ENCODE measurements at regions not wholly inside any gene's neighbourhood (a gene's known extent, or its start where the extent isn't known, plus 50 kb on each side); places are given as distances from the start of the nearest gene placed in this dataset.

GRCh38 chr5:171619744-171620143 is 165.9 kb upstream of the SMIM23 start:
- Histone ChIP-seq H3K9me3 (ENCODE audit: control insufficient read depth, low read length) (no peaks in the 10 kb centered on the region), H3K4me1 (ENCODE audit: control insufficient read depth in 1 of 2, insufficient read depth in 2 of 2, low read length in 2 of 2) (no peaks in the 10 kb centered on the region), H3K36me3 (ENCODE audit: control insufficient read depth in 1 of 2, insufficient read depth in 2 of 2, low read length in 1 of 2) (no peaks in the 10 kb centered on the region), H3K27me3 (ENCODE audit: control insufficient read depth in 1 of 2, insufficient read depth in 2 of 2, low read length in 1 of 2) (no peaks in the 10 kb centered on the region), H3K4me3 (ENCODE audit: low read length in 2 of 2) (no peak overlapping the region), H3K27ac (ENCODE audit: low read depth in 1 of 2, low read length in 2 of 2) (no peak overlapping the region)
- intact Hi-C loops (cut with DNase I): loop anchor here in 1 of 2 donors (10.0 kb wide), 1 partner anchor 225 kb away; no protein-coding TSS in a partner anchor
- DNase-seq (no peak), ATAC-seq (ENCODE audit: low FRiP score) (no peak)
- WGBS, 2 donors: 92 to 94% methylated on average over 3 of the region's 3 CpGs

GRCh38 chr5:171622010-171622409 is 163.6 kb upstream of the SMIM23 start:
- intact Hi-C loops (cut with DNase I): loop anchor here in 1 of 2 donors (10.0 kb wide), 1 partner anchor 223 kb away; no protein-coding TSS in a partner anchor

GRCh38 chr5:171623107-171623506 is 162.5 kb upstream of the SMIM23 start:
- WGBS, 2 donors: 92 to 97% methylated on average over 2 of the region's 2 CpGs
- H3K27ac ChIP-seq (ENCODE audit: low read depth in 1 of 2, low read length in 2 of 2): no peak overlapping the region
- intact Hi-C loops (cut with DNase I): loop anchor here in 1 of 2 donors (10.0 kb wide), 1 partner anchor 222 kb away; no protein-coding TSS in a partner anchor
- DNase-seq (no peak), ATAC-seq (ENCODE audit: low FRiP score) (no peak)
- no peaks in the 10 kb centered on the region for H3K4me1 ChIP-seq (ENCODE audit: control insufficient read depth in 1 of 2, insufficient read depth in 2 of 2, low read length in 2 of 2)
- H3K9me3 ChIP-seq (ENCODE audit: control insufficient read depth, low read length): no peaks in the 10 kb centered on the region
- H3K36me3 ChIP-seq (ENCODE audit: control insufficient read depth in 1 of 2, insufficient read depth in 2 of 2, low read length in 1 of 2): no peaks in the 10 kb centered on the region
- H3K4me3 ChIP-seq (ENCODE audit: low read length in 2 of 2): no peak overlapping the region
- H3K27me3 ChIP-seq (ENCODE audit: control insufficient read depth in 1 of 2, insufficient read depth in 2 of 2, low read length in 1 of 2): no peaks in the 10 kb centered on the region

More at GRCh38 chr5:171622010-171622409, 163.6 kb upstream of the SMIM23 start:
- H3K36me3 ChIP-seq (ENCODE audit: control insufficient read depth in 1 of 2, insufficient read depth in 2 of 2, low read length in 1 of 2): no peaks in the 10 kb centered on the region
- ATAC-seq (ENCODE audit: low FRiP score) (no peak), DNase-seq (no peak)
- no peak overlapping the region for H3K27ac ChIP-seq (ENCODE audit: low read depth in 1 of 2, low read length in 2 of 2)
- no peaks in the 10 kb centered on the region for H3K4me1 ChIP-seq (ENCODE audit: control insufficient read depth in 1 of 2, insufficient read depth in 2 of 2, low read length in 2 of 2)
- WGBS, 2 donors: 7 to 32% methylated on average over 2 of the region's 2 CpGs
- no peak overlapping the region for H3K4me3 ChIP-seq (ENCODE audit: low read length in 2 of 2)
- H3K27me3 ChIP-seq (ENCODE audit: control insufficient read depth in 1 of 2, insufficient read depth in 2 of 2, low read length in 1 of 2): no peaks in the 10 kb centered on the region
- H3K9me3 ChIP-seq (ENCODE audit: control insufficient read depth, low read length): no peaks in the 10 kb centered on the region

GRCh38 chr5:171623551-171624097 is 162.0 kb upstream of the SMIM23 start:
- intact Hi-C loops (cut with DNase I): loop anchor here in 1 of 2 donors (10.0 kb wide), 1 partner anchor 221 kb away; no protein-coding TSS in a partner anchor

GRCh38 chr5:171624396-171624795 is 161.2 kb upstream of the SMIM23 start:
- Histone ChIP-seq H3K4me1 (ENCODE audit: control insufficient read depth in 1 of 2, insufficient read depth in 2 of 2, low read length in 2 of 2) (no peaks in the 10 kb centered on the region), H3K36me3 (ENCODE audit: control insufficient read depth in 1 of 2, insufficient read depth in 2 of 2, low read length in 1 of 2) (no peaks in the 10 kb centered on the region), H3K27ac (ENCODE audit: low read depth in 1 of 2, low read length in 2 of 2) (no peak overlapping the region), H3K9me3 (ENCODE audit: control insufficient read depth, low read length) (no peaks in the 10 kb centered on the region), H3K27me3 (ENCODE audit: control insufficient read depth in 1 of 2, insufficient read depth in 2 of 2, low read length in 1 of 2) (no peaks in the 10 kb centered on the region), H3K4me3 (ENCODE audit: low read length in 2 of 2) (no peak overlapping the region)
- no peak for DNase-seq
- no peak for ATAC-seq (ENCODE audit: low FRiP score)
- intact Hi-C loops (cut with DNase I): loop anchor here in 1 of 2 donors (10.0 kb wide), 1 partner anchor 220 kb away; no protein-coding TSS in a partner anchor
- 73 to 81% methylated on average over 5 of the region's 5 CpGs for WGBS, 2 donors

More at GRCh38 chr5:171623551-171624097, 162.0 kb upstream of the SMIM23 start:
- DNase-seq (no peak), ATAC-seq (ENCODE audit: low FRiP score) (no peak)
- no peaks in the 10 kb centered on the region for H3K9me3 ChIP-seq (ENCODE audit: control insufficient read depth, low read length)
- no peaks in the 10 kb centered on the region for H3K36me3 ChIP-seq (ENCODE audit: control insufficient read depth in 1 of 2, insufficient read depth in 2 of 2, low read length in 1 of 2)
- H3K27ac ChIP-seq (ENCODE audit: low read depth in 1 of 2, low read length in 2 of 2): no peak overlapping the region
- no peak overlapping the region for H3K4me3 ChIP-seq (ENCODE audit: low read length in 2 of 2)
- WGBS, 2 donors: 83 to 84% methylated on average over 11 of the region's 11 CpGs
- no peaks in the 10 kb centered on the region for H3K27me3 ChIP-seq (ENCODE audit: control insufficient read depth in 1 of 2, insufficient read depth in 2 of 2, low read length in 1 of 2)
- no peaks in the 10 kb centered on the region for H3K4me1 ChIP-seq (ENCODE audit: control insufficient read depth in 1 of 2, insufficient read depth in 2 of 2, low read length in 2 of 2)

GRCh38 chr5:171625646-171626045 is 160.0 kb upstream of the SMIM23 start:
- Histone ChIP-seq H3K27ac (ENCODE audit: low read depth in 1 of 2, low read length in 2 of 2) (no peak overlapping the region), H3K36me3 (ENCODE audit: control insufficient read depth in 1 of 2, insufficient read depth in 2 of 2, low read length in 1 of 2) (no peaks in the 10 kb centered on the region), H3K4me1 (ENCODE audit: control insufficient read depth in 1 of 2, insufficient read depth in 2 of 2, low read length in 2 of 2) (no peaks in the 10 kb centered on the region), H3K4me3 (ENCODE audit: low read length in 2 of 2) (no peak overlapping the region), H3K27me3 (ENCODE audit: control insufficient read depth in 1 of 2, insufficient read depth in 2 of 2, low read length in 1 of 2) (no peaks in the 10 kb centered on the region), H3K9me3 (ENCODE audit: control insufficient read depth, low read length) (no peaks in the 10 kb centered on the region)
- ATAC-seq (ENCODE audit: low FRiP score) (no peak), DNase-seq (no peak)
- intact Hi-C loops (cut with DNase I): loop anchor here in 1 of 2 donors (10.0 kb wide), 1 partner anchor 219 kb away; no protein-coding TSS in a partner anchor
- WGBS, 2 donors: 67 to 77% methylated on average over 10 of the region's 10 CpGs

- Histone ChIP-seq H3K27ac (ENCODE audit: low read depth in 1 of 2, low read length in 2 of 2) (no peak overlapping the region), H3K9me3 (ENCODE audit: control insufficient read depth, low read length) (no peaks in the 10 kb centered on the region), H3K4me1 (ENCODE audit: control insufficient read depth in 1 of 2, insufficient read depth in 2 of 2, low read length in 2 of 2) (no peaks in the 10 kb centered on the region), H3K27me3 (ENCODE audit: control insufficient read depth in 1 of 2, insufficient read depth in 2 of 2, low read length in 1 of 2) (no peaks in the 10 kb centered on the region), H3K4me3 (ENCODE audit: low read length in 2 of 2) (no peak overlapping the region), H3K36me3 (ENCODE audit: control insufficient read depth in 1 of 2, insufficient read depth in 2 of 2, low read length in 1 of 2) (no peaks in the 10 kb centered on the region)
- DNase-seq (no peak), ATAC-seq (ENCODE audit: low FRiP score) (peak; percentile 46)
- 82 to 83% methylated on average over 9 of the region's 9 CpGs for WGBS, 2 donors
- intact Hi-C loops (cut with DNase I): loop anchor here in 1 of 2 donors (2.0 to 10.0 kb wide), 2 partner anchors 217 to 281 kb away; no protein-coding TSS in a partner anchor
These were observed 157.5 kb upstream of the SMIM23 start for GRCh38 chr5:171627936-171628632.

- intact Hi-C loops (cut with DNase I): loop anchor here in 1 of 2 donors (2.0 to 10.0 kb wide), 2 partner anchors 216 to 280 kb away; no protein-coding TSS in a partner anchor
- Histone ChIP-seq H3K4me1 (ENCODE audit: control insufficient read depth in 1 of 2, insufficient read depth in 2 of 2, low read length in 2 of 2) (no peaks in the 10 kb centered on the region), H3K27me3 (ENCODE audit: control insufficient read depth in 1 of 2, insufficient read depth in 2 of 2, low read length in 1 of 2) (no peaks in the 10 kb centered on the region), H3K4me3 (ENCODE audit: low read length in 2 of 2) (no peak overlapping the region), H3K9me3 (ENCODE audit: control insufficient read depth, low read length) (no peaks in the 10 kb centered on the region), H3K27ac (ENCODE audit: low read depth in 1 of 2, low read length in 2 of 2) (no peak overlapping the region), H3K36me3 (ENCODE audit: control insufficient read depth in 1 of 2, insufficient read depth in 2 of 2, low read length in 1 of 2) (no peaks in the 10 kb centered on the region)
- peak; percentile 17 for ATAC-seq (ENCODE audit: low FRiP score)
- DNase-seq: no peak
- WGBS, 2 donors: 70 to 77% methylated on average over 6 of the region's 6 CpGs
These were observed 157.0 kb upstream of the SMIM23 start for GRCh38 chr5:171628633-171628974.
